SK-N-MC (cell line): ENCODE measurements at regions not wholly inside any gene's neighbourhood (a gene's known extent, or its start where the extent isn't known, plus 50 kb on each side); places are given as distances from the start of the nearest gene placed in this dataset.
"Not testable (repeated sequence)": the region's sequence is repeated elsewhere in the genome, so short reads cannot be mapped to it uniquely, and the experiment has no call there.

Experiments
- DNase-seq: peaks from one replicate; pipeline ENCODE4 v3.0.0-alpha.2; 2011; ENCODE audit warnings: low read depth, low spot score
- H3K27ac ChIP-seq: fragments of 200-600 bp; sonication (generic); 2 replicates; pipeline ENCODE4 v1.5.1; 2016; ENCODE audit warnings: mixed run types
- H3K36me3 ChIP-seq: fragments of 200-600 bp; sonication (generic); 2 replicates; pipeline ENCODE4 v1.6.1; 2017; ENCODE audit warnings: antibody characterized with exemption, low read length, mixed read lengths; ENCODE audit not compliant: insufficient read depth
- H3K4me3 ChIP-seq: fragments of 200-600 bp; sonication (generic); 2 replicates; pipeline ENCODE4 v1.5.1; 2016
- H3K9ac ChIP-seq: fragments of 200-600 bp; sonication (generic); 2 replicates; pipeline ENCODE4 v1.8.0; 2017; ENCODE audit warnings: mixed run types, mixed read lengths; ENCODE audit not compliant: insufficient read length
- H3K9me3 ChIP-seq: fragments of 200-600 bp; sonication (generic); 2 replicates; pipeline ENCODE4 v1.6.1; 2017; ENCODE audit warnings: low read depth, mild to moderate bottlenecking, antibody characterized with exemption, low read length, moderate library complexity, mixed read lengths
- EZH2 ChIP-seq: fragments of 200-600 bp; sonication (generic); IDR thresholded peaks from one replicate; pipeline ENCODE4 v1.6.1; 2017; ENCODE audit warnings: antibody characterized with exemption
- FOXP2 ChIP-seq: optimal IDR thresholded peaks from 2 replicates; pipeline ENCODE3; 2011; ENCODE audit warnings: mild to moderate bottlenecking, moderate library complexity; ENCODE audit not compliant: insufficient read depth; ENCODE audit errors: extremely low read length, control extremely low read depth
- POLR2AphosphoS5 ChIP-seq: IDR thresholded peaks from 2 replicates; pipeline ENCODE4 v1.6.1; 2012; ENCODE audit warnings: mild to moderate bottlenecking, low read depth, low read length, borderline replicate concordance

- no peak overlapping the region for H3K27ac ChIP-seq
- no peak for DNase-seq
- H3K9ac ChIP-seq = no peak overlapping the region
- no peak overlapping the region for H3K4me3 ChIP-seq
- no peaks in the 10 kb centered on the region for H3K36me3 ChIP-seq
- TF ChIP-seq FOXP2 = no peak
- no peaks in the 10 kb centered on the region for H3K9me3 ChIP-seq
These were observed 386.5 kb upstream of the SGO1 start for GRCh38 chr3:20572473-20572872.

- no peaks in the 10 kb centered on the region for H3K9me3 ChIP-seq
- TF ChIP-seq FOXP2 = no peak
- TF ChIP-seq POLR2AphosphoS5 = no peak
- no peak for TF ChIP-seq EZH2
These were observed 383.3 kb upstream of the SGO1 start for GRCh38 chr3:20569310-20569709.

GRCh38 chr3:20564966-20565365 lies 379.0 kb upstream of the SGO1 start:
- H3K36me3 ChIP-seq = no peaks in the 10 kb centered on the region
- TF ChIP-seq EZH2 (no peak), FOXP2 (no peak), POLR2AphosphoS5 (no peak)
- H3K27ac ChIP-seq = no peak overlapping the region
- no peaks in the 10 kb centered on the region for H3K9me3 ChIP-seq
- H3K4me3 ChIP-seq = no peak overlapping the region
- H3K9ac ChIP-seq = no peak overlapping the region
- no peak for DNase-seq

More at GRCh38 chr3:20569310-20569709, 383.3 kb upstream of the SGO1 start:
- H3K9ac ChIP-seq = no peak overlapping the region
- DNase-seq = no peak
- no peak overlapping the region for H3K4me3 ChIP-seq
- H3K36me3 ChIP-seq = no peaks in the 10 kb centered on the region
- H3K27ac ChIP-seq = no peak overlapping the region

- Histone ChIP-seq H3K9me3 (no peaks in the 10 kb centered on the region), H3K4me3 (no peak overlapping the region), H3K36me3 (no peaks in the 10 kb centered on the region), H3K9ac (no peak overlapping the region), H3K27ac (no peak overlapping the region)
- DNase-seq = no peak
- no peak for TF ChIP-seq EZH2
- TF ChIP-seq FOXP2 = no peak
- no peak for TF ChIP-seq POLR2AphosphoS5
These were observed 378.0 kb upstream of the SGO1 start for GRCh38 chr3:20563985-20564384.

- TF ChIP-seq EZH2 = no peak
- no peak for TF ChIP-seq FOXP2
- no peak for TF ChIP-seq POLR2AphosphoS5
- no peak overlapping the region for H3K4me3 ChIP-seq
- DNase-seq = no peak
- no peak overlapping the region for H3K27ac ChIP-seq
- H3K9me3 ChIP-seq = no peaks in the 10 kb centered on the region
- H3K9ac ChIP-seq = no peak overlapping the region
- H3K36me3 ChIP-seq = no peaks in the 10 kb centered on the region
These were observed 377.2 kb upstream of the SGO1 start for GRCh38 chr3:20563251-20563650.

- H3K4me3 ChIP-seq = no peak overlapping the region
- no peak for DNase-seq
- no peak overlapping the region for H3K27ac ChIP-seq
- H3K36me3 ChIP-seq = no peaks in the 10 kb centered on the region
- H3K9me3 ChIP-seq = no peaks in the 10 kb centered on the region
- TF ChIP-seq FOXP2 = no peak
- no peak overlapping the region for H3K9ac ChIP-seq
These were observed 375.2 kb upstream of the SGO1 start for GRCh38 chr3:20561166-20561565.

- not testable (repeated sequence) for H3K9ac ChIP-seq, H3K27ac ChIP-seq, H3K9me3 ChIP-seq, H3K36me3 ChIP-seq, H3K4me3 ChIP-seq, DNase-seq
These were observed 374.4 kb upstream of the SGO1 start for GRCh38 chr3:20560446-20560845.

GRCh38 chr3:20558161-20558560 lies 372.2 kb upstream of the SGO1 start:
- Histone ChIP-seq H3K36me3 (no peaks in the 10 kb centered on the region), H3K9me3 (no peaks in the 10 kb centered on the region), H3K4me3 (no peak overlapping the region), H3K9ac (no peak overlapping the region), H3K27ac (no peak overlapping the region)
- DNase-seq = no peak
- TF ChIP-seq FOXP2 = no peak
- TF ChIP-seq POLR2AphosphoS5 = no peak
- TF ChIP-seq EZH2 = no peak

- Histone ChIP-seq H3K27ac (no peak overlapping the region), H3K9me3 (no peaks in the 10 kb centered on the region), H3K9ac (no peak overlapping the region), H3K4me3 (no peak overlapping the region), H3K36me3 (no peaks in the 10 kb centered on the region)
- TF ChIP-seq FOXP2 (no peak), POLR2AphosphoS5 (no peak), EZH2 (no peak)
- DNase-seq = no peak
These were observed 370.7 kb upstream of the SGO1 start for GRCh38 chr3:20556661-20557060.
